ENCODE measurements at regions not wholly inside any gene's neighbourhood (a gene's known extent, or its start where the extent isn't known, plus 50 kb on each side); places are given as distances from the start of the nearest gene placed in this dataset.
A peak's percentile ranks its signal among the peaks of the same experiment; 100 is the strongest.

- no peaks in the 10 kb centered on the region for H3K36me3 Mint-ChIP-seq (ENCODE audit: low read depth)
- no peak for DNase-seq
- peaks cover 2% of the 10 kb centered on the region for H3K27me3 Mint-ChIP-seq
- ChIA-PET POLR2A (no interaction called here), CTCF (no interaction called here)
- no peaks in the 10 kb centered on the region for H3K9me3 Mint-ChIP-seq
- no peaks in the 10 kb centered on the region for H3K4me1 Mint-ChIP-seq
- no peak overlapping the region for H3K27ac Mint-ChIP-seq
- no peak overlapping the region for H3K4me3 Mint-ChIP-seq
Measured at GRCh38 chr4:128579154-128579853, 230.2 kb upstream of the JADE1 start.

GRCh38 chr4:128574706-128575105, 234.8 kb upstream of the JADE1 start:
- no peaks in the 10 kb centered on the region for H3K4me1 Mint-ChIP-seq
- H3K36me3 Mint-ChIP-seq (ENCODE audit: low read depth), result no peaks in the 10 kb centered on the region
- CTCF ChIA-PET, result interaction anchor here (0.7 to 1.4 kb wide), 3 partner anchors 10 to 228 kb away, joined by 3 to 7 read pairs (median 4); no protein-coding TSS in a partner anchor
- DNase-seq, result peak; percentile 78
- H3K27me3 Mint-ChIP-seq, result peaks cover 4% of the 10 kb centered on the region
- H3K9me3 Mint-ChIP-seq, result no peaks in the 10 kb centered on the region
- no peak overlapping the region for H3K4me3 Mint-ChIP-seq
- POLR2A ChIA-PET, result no interaction called here
- H3K27ac Mint-ChIP-seq, result no peak overlapping the region

DNA sequence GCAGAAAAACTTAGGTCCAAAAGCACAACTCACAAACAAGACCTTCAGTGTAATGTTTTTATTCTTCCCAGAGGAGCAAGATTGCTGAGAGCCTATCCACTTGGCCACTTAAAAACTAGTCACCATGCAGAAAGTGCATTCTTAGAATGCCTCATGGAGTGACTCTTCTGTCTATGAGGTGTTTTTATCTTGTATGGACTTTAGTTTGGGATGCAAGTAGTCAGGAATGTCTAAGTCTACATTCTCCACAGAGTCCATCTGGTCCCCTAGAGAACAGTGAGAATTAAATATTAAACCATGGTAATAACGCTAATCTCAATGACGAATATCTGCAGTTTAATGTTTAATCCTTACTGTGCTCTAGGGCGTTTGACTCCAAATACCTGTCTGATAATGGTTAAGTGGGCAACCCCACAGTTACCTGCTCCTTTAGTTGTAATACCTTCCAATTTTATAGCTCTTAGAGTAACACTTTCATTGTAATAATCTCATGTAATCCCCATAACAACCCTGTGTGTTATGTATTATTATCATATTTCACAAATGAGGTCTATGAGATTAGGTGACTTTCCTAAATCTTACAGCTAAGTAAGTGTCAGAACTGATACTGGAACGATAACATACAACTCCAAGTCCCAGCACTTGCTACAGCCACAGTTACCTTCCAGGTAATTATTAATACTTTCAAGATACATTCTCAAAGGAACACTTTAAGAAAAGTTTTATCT, 235.6 kb upstream of the JADE1 start:
- peaks cover 4% of the 10 kb centered on the region for H3K27me3 Mint-ChIP-seq

GRCh38 chr4:128572778-128573241, 236.7 kb upstream of the JADE1 start:
- no peak for DNase-seq
- no peak overlapping the region for H3K27ac Mint-ChIP-seq
- no peak overlapping the region for H3K4me3 Mint-ChIP-seq
- ChIA-PET CTCF (interaction anchor here (1.1 kb wide), 1 partner anchor 9 kb away, joined by 4 read pairs; no protein-coding TSS in a partner anchor), POLR2A (no interaction called here)
- H3K9me3 Mint-ChIP-seq, result no peaks in the 10 kb centered on the region
- no peaks in the 10 kb centered on the region for H3K4me1 Mint-ChIP-seq
- H3K27me3 Mint-ChIP-seq, result peaks cover 11% of the 10 kb centered on the region
- H3K36me3 Mint-ChIP-seq (ENCODE audit: low read depth), result no peaks in the 10 kb centered on the region

More for the DNA sequence above, 235.6 kb upstream of the JADE1 start:
- no peak overlapping the region for H3K27ac Mint-ChIP-seq
- no peaks in the 10 kb centered on the region for H3K36me3 Mint-ChIP-seq (ENCODE audit: low read depth)
- ChIA-PET POLR2A (no interaction called here), CTCF (interaction anchor here (1.1 to 1.4 kb wide), 2 partner anchors 11 to 229 kb away, joined by 4 read pairs; no protein-coding TSS in a partner anchor)
- no peaks in the 10 kb centered on the region for H3K4me1 Mint-ChIP-seq
- DNase-seq, result no peak
- H3K9me3 Mint-ChIP-seq, result no peaks in the 10 kb centered on the region
- H3K4me3 Mint-ChIP-seq, result no peak overlapping the region

DNA sequence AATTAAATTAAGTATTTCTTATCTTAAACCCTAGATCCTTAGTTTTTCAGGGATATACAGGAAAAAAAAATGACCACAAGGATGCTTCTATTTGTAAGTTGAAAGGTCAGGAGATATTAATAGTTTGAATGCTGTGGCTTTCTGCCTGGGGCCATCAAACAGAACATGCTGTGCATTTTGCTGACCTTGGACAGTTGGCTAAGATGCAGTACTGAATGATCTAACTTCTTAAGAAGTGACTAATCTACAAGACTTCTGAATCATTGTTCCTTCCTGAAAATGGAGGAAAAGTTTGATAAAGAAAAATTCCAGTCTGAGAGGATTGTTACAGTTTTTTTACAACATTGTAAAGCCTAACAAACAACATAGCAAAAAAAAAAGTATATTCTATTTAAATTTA, 237.8 kb upstream of the JADE1 start:
- Mint-ChIP-seq H3K27ac (no peak overlapping the region), H3K4me1 (no peaks in the 10 kb centered on the region), H3K36me3 (ENCODE audit: low read depth) (no peaks in the 10 kb centered on the region), H3K9me3 (no peaks in the 10 kb centered on the region), H3K27me3 (peaks cover 14% of the 10 kb centered on the region), H3K4me3 (no peak overlapping the region)
- ChIA-PET POLR2A (no interaction called here), CTCF (no interaction called here)
- no peak for DNase-seq

DNA sequence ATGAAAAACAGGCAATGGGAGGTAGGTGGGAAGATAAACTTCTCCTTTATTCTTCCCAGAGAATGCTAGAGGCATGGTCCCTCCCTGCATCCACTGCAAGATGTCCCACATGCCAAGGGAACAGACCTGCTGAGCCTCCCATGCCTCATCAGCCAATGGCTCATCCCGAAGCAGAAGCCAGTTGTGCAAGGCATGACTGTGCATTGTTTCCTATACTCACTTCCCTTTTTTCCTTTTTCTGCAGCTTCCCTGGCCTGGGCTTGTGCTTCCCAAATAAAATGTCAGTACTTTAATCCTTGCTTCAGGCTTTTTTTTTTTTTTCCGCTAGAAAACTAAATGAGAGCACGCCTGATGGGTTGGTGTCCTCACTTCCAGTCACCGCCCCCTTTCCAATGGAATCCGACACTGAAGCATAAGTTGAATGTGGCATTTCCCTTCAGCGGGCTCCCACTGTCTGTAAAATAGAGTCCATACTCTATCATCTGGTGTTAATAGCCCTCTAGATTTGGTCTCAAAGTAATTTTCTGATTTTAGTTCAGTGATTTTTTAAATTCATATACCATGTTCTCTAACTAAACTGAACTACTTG, 239.0 kb upstream of the JADE1 start:
- no peaks in the 10 kb centered on the region for H3K4me1 Mint-ChIP-seq
- no peak overlapping the region for H3K27ac Mint-ChIP-seq
- ChIA-PET POLR2A (no interaction called here), CTCF (no interaction called here)
- H3K27me3 Mint-ChIP-seq, result peaks cover 14% of the 10 kb centered on the region
- no peak overlapping the region for H3K4me3 Mint-ChIP-seq
- H3K9me3 Mint-ChIP-seq, result no peaks in the 10 kb centered on the region
- no peaks in the 10 kb centered on the region for H3K36me3 Mint-ChIP-seq (ENCODE audit: low read depth)
- no peak for DNase-seq

DNA sequence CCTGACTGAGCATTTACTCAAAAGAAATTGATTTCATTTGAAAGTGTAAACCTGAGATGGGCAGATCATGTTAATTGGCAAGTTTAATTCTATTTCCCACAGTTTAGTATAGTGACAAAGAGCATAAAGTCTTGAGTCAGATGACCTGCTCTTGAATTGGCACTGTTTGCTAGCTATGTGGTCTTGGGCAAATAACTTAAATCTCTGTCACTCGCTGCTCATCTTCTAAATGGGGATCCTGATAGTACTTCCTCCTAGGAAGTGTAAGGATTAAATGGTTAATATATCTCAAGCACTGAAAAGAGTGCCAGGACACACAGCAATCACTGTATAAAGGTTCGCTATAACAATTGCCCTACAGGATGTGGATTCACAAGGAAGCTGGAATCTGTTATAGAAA, 242.8 kb upstream of the JADE1 start:
- Mint-ChIP-seq H3K4me1 (no peaks in the 10 kb centered on the region), H3K36me3 (ENCODE audit: low read depth) (no peaks in the 10 kb centered on the region), H3K27ac (no peak overlapping the region), H3K27me3 (peaks cover 19% of the 10 kb centered on the region), H3K9me3 (no peaks in the 10 kb centered on the region), H3K4me3 (no peak overlapping the region)
- POLR2A ChIA-PET, result no interaction called here
- CTCF ChIA-PET, result interaction anchor here (0.8 kb wide), 1 partner anchor 221 kb away, joined by 3 read pairs; no protein-coding TSS in a partner anchor
- DNase-seq, result no peak

- Mint-ChIP-seq H3K9me3 (no peaks in the 10 kb centered on the region), H3K36me3 (ENCODE audit: low read depth) (no peaks in the 10 kb centered on the region), H3K4me1 (no peaks in the 10 kb centered on the region), H3K4me3 (no peak overlapping the region), H3K27ac (no peak overlapping the region), H3K27me3 (peaks cover 18% of the 10 kb centered on the region)
- ChIA-PET CTCF (interaction anchor here (0.9 to 1.0 kb wide), 2 partner anchors 11 to 204 kb away, joined by 3 read pairs; no protein-coding TSS in a partner anchor), POLR2A (no interaction called here)
- DNase-seq, result peak; percentile 9
Measured at GRCh38 chr4:128565565-128566186, 243.8 kb upstream of the JADE1 start.

GRCh38 chr4:128565054-128565453, 244.4 kb upstream of the JADE1 start:
- H3K4me3 Mint-ChIP-seq, result no peak overlapping the region
- no peaks in the 10 kb centered on the region for H3K9me3 Mint-ChIP-seq

DNA sequence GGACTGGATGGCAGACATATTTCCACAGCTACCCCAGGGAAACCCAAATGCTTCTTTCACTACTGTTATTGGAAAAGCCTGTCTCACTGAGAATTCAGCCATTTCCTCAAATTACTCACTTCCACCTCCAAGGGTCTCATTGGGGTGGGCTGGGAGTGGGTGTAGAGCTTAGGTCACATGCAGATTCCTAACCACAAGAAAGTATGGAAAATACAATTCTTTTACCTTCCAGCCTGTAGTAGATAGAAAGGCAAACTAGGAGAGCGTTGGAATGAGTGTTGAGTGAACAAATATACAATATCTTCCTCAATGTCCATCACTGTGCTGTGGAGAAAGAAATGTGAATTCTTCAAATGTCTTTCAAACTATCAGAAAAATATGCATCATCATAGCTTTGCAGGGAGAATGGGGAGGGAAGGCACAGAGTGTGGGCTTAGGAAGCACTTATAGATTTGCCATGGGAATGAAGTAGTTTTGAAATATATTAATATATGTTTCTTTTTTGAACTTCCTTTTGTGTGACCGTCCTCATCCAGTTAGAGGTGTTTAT, 245.3 kb upstream of the JADE1 start:
- no peaks in the 10 kb centered on the region for H3K4me1 Mint-ChIP-seq
- no peaks in the 10 kb centered on the region for H3K9me3 Mint-ChIP-seq
- H3K27me3 Mint-ChIP-seq, result peaks cover 20% of the 10 kb centered on the region
- CTCF ChIA-PET, result interaction anchor here (2.7 kb wide), 1 partner anchor 11 kb away, joined by 9 read pairs; no protein-coding TSS in a partner anchor
- H3K4me3 Mint-ChIP-seq, result no peak overlapping the region
- H3K27ac Mint-ChIP-seq, result no peak overlapping the region
- POLR2A ChIA-PET, result no interaction called here
- no peaks in the 10 kb centered on the region for H3K36me3 Mint-ChIP-seq (ENCODE audit: low read depth)
- no peak for DNase-seq

More at GRCh38 chr4:128565054-128565453, 244.4 kb upstream of the JADE1 start:
- Mint-ChIP-seq H3K27me3 (peaks cover 20% of the 10 kb centered on the region), H3K36me3 (ENCODE audit: low read depth) (no peaks in the 10 kb centered on the region), H3K27ac (no peak overlapping the region), H3K4me1 (no peaks in the 10 kb centered on the region)
- CTCF ChIA-PET, result interaction anchor here (0.9 kb wide), 1 partner anchor 11 kb away, joined by 3 read pairs; no protein-coding TSS in a partner anchor
- POLR2A ChIA-PET, result no interaction called here
- DNase-seq, result no peak

GRCh38 chr4:128560754-128561495, 248.6 kb upstream of the JADE1 start:
- peaks cover 9% of the 10 kb centered on the region for H3K27me3 Mint-ChIP-seq
- DNase-seq, result no peak
- CTCF ChIA-PET, result no interaction called here
- no peak overlapping the region for H3K27ac Mint-ChIP-seq
- no peaks in the 10 kb centered on the region for H3K4me1 Mint-ChIP-seq
- H3K9me3 Mint-ChIP-seq, result no peaks in the 10 kb centered on the region
- POLR2A ChIA-PET, result no interaction called here
- no peak overlapping the region for H3K4me3 Mint-ChIP-seq
- no peaks in the 10 kb centered on the region for H3K36me3 Mint-ChIP-seq (ENCODE audit: low read depth)
